Type B pancreatic cell (in vitro differentiated cells): ENCODE measurements at regions not wholly inside any gene's neighbourhood (a gene's known extent, or its start where the extent isn't known, plus 50 kb on each side); places are given as distances from the start of the nearest gene placed in this dataset.

Experiments used
- DNase-seq: peaks from one replicate; pipeline ENCODE4 v3.0.0; 2021; ENCODE audit warnings: mixed read lengths; ENCODE audit not compliant: unreplicated experiment; ENCODE audit errors: extremely low spot score
- H3K27ac Mint-ChIP-seq: 2 replicates; pipeline ENCODE4 v1.8.0; 2021; ENCODE audit warnings: mild to moderate bottlenecking, mixed read lengths
- H3K27me3 Mint-ChIP-seq: 2 replicates; pipeline ENCODE4 v1.8.0; 2021; ENCODE audit warnings: mixed read lengths
- H3K36me3 Mint-ChIP-seq: 2 replicates; pipeline ENCODE4 v1.8.0; 2021; ENCODE audit warnings: mixed read lengths
- H3K4me1 Mint-ChIP-seq: one replicate; pipeline ENCODE4 v1.8.0; 2021; ENCODE audit warnings: mixed read lengths; ENCODE audit not compliant: unreplicated experiment
- H3K4me3 Mint-ChIP-seq: 2 replicates; pipeline ENCODE4 v1.8.0; 2021; ENCODE audit warnings: mild to moderate bottlenecking, mixed read lengths
- H3K9me3 Mint-ChIP-seq: 2 replicates; pipeline ENCODE4 v1.8.0; 2021; ENCODE audit warnings: mixed read lengths
- TF ChIP-seq, protein P1 (sequence below): fragments of 200-600 bp; sonication (generic); conservative IDR thresholded peaks from 2 replicates; pipeline ENCODE4 v1.5.0; 2021; ENCODE audit warnings: antibody characterized with exemption, mild to moderate bottlenecking

- no peaks in the 10 kb centered on the region for H3K36me3 Mint-ChIP-seq
- TF ChIP-seq, protein P1, sequence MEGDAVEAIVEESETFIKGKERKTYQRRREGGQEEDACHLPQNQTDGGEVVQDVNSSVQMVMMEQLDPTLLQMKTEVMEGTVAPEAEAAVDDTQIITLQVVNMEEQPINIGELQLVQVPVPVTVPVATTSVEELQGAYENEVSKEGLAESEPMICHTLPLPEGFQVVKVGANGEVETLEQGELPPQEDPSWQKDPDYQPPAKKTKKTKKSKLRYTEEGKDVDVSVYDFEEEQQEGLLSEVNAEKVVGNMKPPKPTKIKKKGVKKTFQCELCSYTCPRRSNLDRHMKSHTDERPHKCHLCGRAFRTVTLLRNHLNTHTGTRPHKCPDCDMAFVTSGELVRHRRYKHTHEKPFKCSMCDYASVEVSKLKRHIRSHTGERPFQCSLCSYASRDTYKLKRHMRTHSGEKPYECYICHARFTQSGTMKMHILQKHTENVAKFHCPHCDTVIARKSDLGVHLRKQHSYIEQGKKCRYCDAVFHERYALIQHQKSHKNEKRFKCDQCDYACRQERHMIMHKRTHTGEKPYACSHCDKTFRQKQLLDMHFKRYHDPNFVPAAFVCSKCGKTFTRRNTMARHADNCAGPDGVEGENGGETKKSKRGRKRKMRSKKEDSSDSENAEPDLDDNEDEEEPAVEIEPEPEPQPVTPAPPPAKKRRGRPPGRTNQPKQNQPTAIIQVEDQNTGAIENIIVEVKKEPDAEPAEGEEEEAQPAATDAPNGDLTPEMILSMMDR, result no peak
- H3K4me3 Mint-ChIP-seq, result no peak overlapping the region
- peaks cover 16% of the 10 kb centered on the region for H3K4me1 Mint-ChIP-seq
- H3K27ac Mint-ChIP-seq, result no peak overlapping the region
- H3K9me3 Mint-ChIP-seq, result no peaks in the 10 kb centered on the region
- DNase-seq, result no peak
- peaks cover 17% of the 10 kb centered on the region for H3K27me3 Mint-ChIP-seq
Measured at GRCh38 chr15:77739591-77740378, 107.1 kb upstream of the LINGO1 start.

DNA sequence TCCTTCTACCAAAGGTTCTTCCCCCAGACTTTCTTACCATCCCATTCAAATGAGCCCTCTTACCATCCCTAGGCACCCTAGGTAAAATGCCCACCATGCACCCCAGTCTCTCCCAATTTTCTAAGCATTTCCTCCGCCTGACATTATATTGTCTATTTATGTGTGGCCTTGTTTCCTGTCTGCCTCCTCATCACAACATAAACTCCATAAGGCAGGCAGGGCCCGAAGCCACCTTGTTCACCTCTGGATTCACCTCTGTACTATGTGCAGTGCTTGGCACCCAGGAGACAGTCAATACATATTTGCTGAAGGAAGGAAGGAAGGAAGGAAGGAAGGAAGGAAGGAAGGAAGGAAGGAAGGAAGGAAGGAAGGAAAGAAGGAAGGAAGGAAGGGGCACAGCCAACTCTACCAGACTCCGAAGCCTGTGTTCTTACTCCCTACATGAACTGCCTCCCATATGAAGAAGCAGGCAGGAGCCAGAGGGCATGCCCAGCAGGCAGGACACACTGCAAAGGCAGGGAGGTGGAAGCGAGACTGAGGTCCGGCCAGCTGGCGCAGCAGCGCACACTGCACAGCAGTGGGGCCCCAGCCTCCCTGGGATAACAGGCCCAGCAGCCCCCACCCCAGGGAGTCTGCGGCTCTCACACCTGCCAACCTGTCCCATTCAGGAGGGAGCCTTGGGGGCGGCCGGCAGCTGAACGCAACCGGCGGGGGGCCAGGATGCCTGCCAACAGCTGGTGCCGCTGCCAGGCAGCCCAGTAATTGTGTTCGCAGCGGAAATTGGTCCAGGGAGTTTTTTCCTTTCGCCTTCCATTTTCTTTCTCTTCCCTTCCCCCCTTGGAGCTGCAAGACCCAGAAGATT is 106.0 kb upstream of the LINGO1 start:
- TF ChIP-seq, protein P1, result no peak
- no peaks in the 10 kb centered on the region for H3K36me3 Mint-ChIP-seq
- peaks cover 17% of the 10 kb centered on the region for H3K27me3 Mint-ChIP-seq
- H3K27ac Mint-ChIP-seq, result no peak overlapping the region
- DNase-seq, result no peak
- H3K4me3 Mint-ChIP-seq, result no peak overlapping the region
- peaks cover 20% of the 10 kb centered on the region for H3K4me1 Mint-ChIP-seq
- H3K9me3 Mint-ChIP-seq, result no peaks in the 10 kb centered on the region

DNA sequence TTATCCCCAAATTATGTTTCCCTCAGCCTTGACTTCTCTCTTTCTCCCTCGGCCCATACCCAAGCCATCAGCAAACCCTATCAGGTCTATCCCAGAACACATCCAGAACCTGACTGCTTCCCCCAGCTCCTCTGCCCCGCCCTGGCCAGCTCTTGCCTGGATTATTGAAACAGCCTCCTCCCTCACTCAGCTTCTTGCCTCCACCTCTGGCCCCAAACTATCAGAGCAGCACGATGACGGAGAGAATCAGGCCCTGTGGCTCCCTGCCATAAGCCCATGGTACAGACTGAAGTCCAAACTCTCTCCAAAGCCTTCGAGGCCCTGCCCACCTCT is 105.3 kb upstream of the LINGO1 start:
- H3K27me3 Mint-ChIP-seq, result peaks cover 17% of the 10 kb centered on the region
- H3K9me3 Mint-ChIP-seq, result no peaks in the 10 kb centered on the region
- H3K4me1 Mint-ChIP-seq, result peaks cover 26% of the 10 kb centered on the region
- TF ChIP-seq, protein P1, result no peak
- H3K4me3 Mint-ChIP-seq, result no peak overlapping the region
- no peak overlapping the region for H3K27ac Mint-ChIP-seq
- no peak for DNase-seq
- H3K36me3 Mint-ChIP-seq, result no peaks in the 10 kb centered on the region

GRCh38 chr15:77737238-77738037 is 104.7 kb upstream of the LINGO1 start:
- no peak overlapping the region for H3K4me3 Mint-ChIP-seq
- no peaks in the 10 kb centered on the region for H3K36me3 Mint-ChIP-seq
- H3K27ac Mint-ChIP-seq, result no peak overlapping the region
- H3K9me3 Mint-ChIP-seq, result no peaks in the 10 kb centered on the region
- no peak for DNase-seq
- TF ChIP-seq, protein P1, result no peak
- peaks cover 31% of the 10 kb centered on the region for H3K4me1 Mint-ChIP-seq
- peaks cover 17% of the 10 kb centered on the region for H3K27me3 Mint-ChIP-seq

- DNase-seq, result no peak
- TF ChIP-seq, protein P1, result no peak
- H3K27ac Mint-ChIP-seq, result no peak overlapping the region
- H3K4me1 Mint-ChIP-seq, result peaks cover 27% of the 10 kb centered on the region
- no peak overlapping the region for H3K4me3 Mint-ChIP-seq
- H3K9me3 Mint-ChIP-seq, result no peaks in the 10 kb centered on the region
- H3K36me3 Mint-ChIP-seq, result no peaks in the 10 kb centered on the region
- peaks cover 13% of the 10 kb centered on the region for H3K27me3 Mint-ChIP-seq
Measured at GRCh38 chr15:77734306-77734705, 101.6 kb upstream of the LINGO1 start.
